ENCODE measurements at regions not wholly inside any gene's neighbourhood (a gene's known extent, or its start where the extent isn't known, plus 50 kb on each side); places are given as distances from the start of the nearest gene placed in this dataset.

- Histone ChIP-seq H3K9me3 (ENCODE audit: insufficient read depth, low read length, severe bottlenecking) (no peaks in the 10 kb centered on the region), H2AFZ (ENCODE audit: low read depth, low read length) (no peak overlapping the region)
- TF ChIP-seq CTCF (IDR thresholded peaks at IDR 0.05; ENCODE audit: borderline replicate concordance, extremely low read depth, low read length, poor library complexity, severe bottlenecking) (no peak), EZH2 (IDR thresholded peaks at IDR 0.05; ENCODE audit: borderline replicate concordance, low read depth, low read length, severe bottlenecking) (no peak)
Measured at GRCh38 chr3:22731901-22732300, 471.2 kb upstream of the UBE2E2 start.

GRCh38 chr3:22732641-22733040 lies 470.5 kb upstream of the UBE2E2 start:
- Histone ChIP-seq H3K4me1 (ENCODE audit: insufficient read depth, low read length) (no peaks in the 10 kb centered on the region), H3K9me3 (ENCODE audit: insufficient read depth, low read length, severe bottlenecking) (no peaks in the 10 kb centered on the region), H2AFZ (ENCODE audit: low read depth, low read length) (no peak overlapping the region), H3K36me3 (ENCODE audit: insufficient read depth, low read length) (no peaks in the 10 kb centered on the region), H4K20me1 (ENCODE audit: insufficient read depth, low read length) (no peaks in the 10 kb centered on the region), H3K27me3 (ENCODE audit: insufficient read depth, low read length, poor library complexity) (no peaks in the 10 kb centered on the region), H3K4me3 (ENCODE audit: low read depth in 1 of 2, low read length in 2 of 2) (no peak overlapping the region), H3K9ac (ENCODE audit: low read depth, low read length) (no peak overlapping the region), H3K79me2 (ENCODE audit: insufficient read depth, low read length) (no peaks in the 10 kb centered on the region), H3K27ac (ENCODE audit: low read length) (no peak overlapping the region), H3K4me2 (ENCODE audit: insufficient read depth, low read length) (no peak overlapping the region)
- ATAC-seq (ENCODE audit: insufficient read depth, low read depth), result no peak
- TF ChIP-seq EZH2 (IDR thresholded peaks at IDR 0.05; ENCODE audit: borderline replicate concordance, low read depth, low read length, severe bottlenecking) (no peak), CTCF (IDR thresholded peaks at IDR 0.05; ENCODE audit: borderline replicate concordance, extremely low read depth, low read length, poor library complexity, severe bottlenecking) (no peak)
- no peak for DNase-seq

More at GRCh38 chr3:22731901-22732300, 471.2 kb upstream of the UBE2E2 start:
- H3K4me1 ChIP-seq (ENCODE audit: insufficient read depth, low read length), result no peaks in the 10 kb centered on the region
- ATAC-seq (ENCODE audit: insufficient read depth, low read depth) (no peak), DNase-seq (no peak)
- H3K36me3 ChIP-seq (ENCODE audit: insufficient read depth, low read length), result no peaks in the 10 kb centered on the region
- no peaks in the 10 kb centered on the region for H3K79me2 ChIP-seq (ENCODE audit: insufficient read depth, low read length)
- no peak overlapping the region for H3K9ac ChIP-seq (ENCODE audit: low read depth, low read length)
- H4K20me1 ChIP-seq (ENCODE audit: insufficient read depth, low read length), result no peaks in the 10 kb centered on the region
- no peak overlapping the region for H3K4me3 ChIP-seq (ENCODE audit: low read depth in 1 of 2, low read length in 2 of 2)
- H3K4me2 ChIP-seq (ENCODE audit: insufficient read depth, low read length), result no peak overlapping the region
- no peaks in the 10 kb centered on the region for H3K27me3 ChIP-seq (ENCODE audit: insufficient read depth, low read length, poor library complexity)
- H3K27ac ChIP-seq (ENCODE audit: low read length), result no peak overlapping the region

GRCh38 chr3:22734207-22734606 lies 468.9 kb upstream of the UBE2E2 start:
- Histone ChIP-seq H3K27ac (ENCODE audit: low read length) (no peak overlapping the region), H3K36me3 (ENCODE audit: insufficient read depth, low read length) (no peaks in the 10 kb centered on the region), H3K79me2 (ENCODE audit: insufficient read depth, low read length) (no peaks in the 10 kb centered on the region), H3K4me1 (ENCODE audit: insufficient read depth, low read length) (no peaks in the 10 kb centered on the region), H3K9me3 (ENCODE audit: insufficient read depth, low read length, severe bottlenecking) (no peaks in the 10 kb centered on the region), H3K4me3 (ENCODE audit: low read depth in 1 of 2, low read length in 2 of 2) (no peak overlapping the region), H4K20me1 (ENCODE audit: insufficient read depth, low read length) (no peaks in the 10 kb centered on the region), H3K4me2 (ENCODE audit: insufficient read depth, low read length) (no peak overlapping the region), H3K27me3 (ENCODE audit: insufficient read depth, low read length, poor library complexity) (no peaks in the 10 kb centered on the region), H2AFZ (ENCODE audit: low read depth, low read length) (no peak overlapping the region), H3K9ac (ENCODE audit: low read depth, low read length) (no peak overlapping the region)
- no peak for TF ChIP-seq CTCF (IDR thresholded peaks at IDR 0.05; ENCODE audit: borderline replicate concordance, extremely low read depth, low read length, poor library complexity, severe bottlenecking)
- TF ChIP-seq EZH2 (IDR thresholded peaks at IDR 0.05; ENCODE audit: borderline replicate concordance, low read depth, low read length, severe bottlenecking), result no peak
- DNase-seq (no peak), ATAC-seq (ENCODE audit: insufficient read depth, low read depth) (no peak)

- H3K4me1 ChIP-seq (ENCODE audit: insufficient read depth, low read length), result no peaks in the 10 kb centered on the region
- H3K36me3 ChIP-seq (ENCODE audit: insufficient read depth, low read length), result no peaks in the 10 kb centered on the region
- no peaks in the 10 kb centered on the region for H4K20me1 ChIP-seq (ENCODE audit: insufficient read depth, low read length)
- H3K79me2 ChIP-seq (ENCODE audit: insufficient read depth, low read length), result no peaks in the 10 kb centered on the region
- no peaks in the 10 kb centered on the region for H3K9me3 ChIP-seq (ENCODE audit: insufficient read depth, low read length, severe bottlenecking)
- TF ChIP-seq EZH2 (IDR thresholded peaks at IDR 0.05; ENCODE audit: borderline replicate concordance, low read depth, low read length, severe bottlenecking) (no peak), CTCF (IDR thresholded peaks at IDR 0.05; ENCODE audit: borderline replicate concordance, extremely low read depth, low read length, poor library complexity, severe bottlenecking) (no peak)
- ATAC-seq (ENCODE audit: insufficient read depth, low read depth) (no peak), DNase-seq (no peak)
- no peaks in the 10 kb centered on the region for H3K27me3 ChIP-seq (ENCODE audit: insufficient read depth, low read length, poor library complexity)
- H3K9ac ChIP-seq (ENCODE audit: low read depth, low read length), result no peak overlapping the region
- H3K4me2 ChIP-seq (ENCODE audit: insufficient read depth, low read length), result no peak overlapping the region
- H3K4me3 ChIP-seq (ENCODE audit: low read depth in 1 of 2, low read length in 2 of 2), result no peak overlapping the region
- no peak overlapping the region for H3K27ac ChIP-seq (ENCODE audit: low read length)
- no peak overlapping the region for H2AFZ ChIP-seq (ENCODE audit: low read depth, low read length)
Measured at GRCh38 chr3:22734756-22735155, 468.4 kb upstream of the UBE2E2 start.

All from DND-41 (cell line).